H1 (cell line): ENCODE measurements at regions not wholly inside any gene's neighbourhood (a gene's known extent, or its start where the extent isn't known, plus 50 kb on each side); places are given as distances from the start of the nearest gene placed in this dataset.

ENCODE experiments used
- CTCF ChIA-PET: fragments of 300-600 bp; sonication (Branson Sonifier 250); formaldehyde crosslinking; loops from one replicate; lab custom pipeline; 2021; ENCODE audit not compliant: partially characterized antibody; lab: Charles Lee
- POLR2A ChIA-PET: fragments of 300-600 bp; sonication (Branson Sonifier 250); formaldehyde crosslinking; loops from one replicate; lab custom pipeline; 2021; ENCODE audit warnings: inconsistent platforms; ENCODE audit not compliant: partially characterized antibody; lab: Charles Lee
- DNase-seq, 2 experiments: peaks; one replicate each; pipeline versions ENCODE4 v3.0.0 to v3.0.0-alpha.2; 2010 to 2022; ENCODE audit warnings: low spot score in 2 of 2, low read depth in 1 of 2, mixed read lengths in 1 of 2
- FAIRE-seq: peaks from 2 replicates; lab custom pipeline; 2011; peaks lifted over from hg19 to GRCh38; lab: Jason Lieb, UNC
- H2AFZ ChIP-seq: 2 replicates; pipeline ENCODE4 v1.8.1; 2012; ENCODE audit warnings: low read length, inconsistent platforms
- H2AK5ac ChIP-seq: 2 replicates; pipeline ENCODE4 v1.6.1; 2013; ENCODE audit warnings: low read depth, low read length
- H2BK120ac ChIP-seq: replicated peaks from 2 replicates; pipeline ENCODE3; 2013; ENCODE audit warnings: low read depth, low read length, inconsistent platforms
- H2BK12ac ChIP-seq: 2 replicates; pipeline ENCODE4 v1.6.1; 2013; ENCODE audit warnings: low read depth, low read length
- H2BK15ac ChIP-seq: 2 replicates; pipeline ENCODE4 v1.6.1; 2013; ENCODE audit warnings: low read length
- H2BK20ac ChIP-seq: 2 replicates; pipeline ENCODE4 v1.6.1; 2013; ENCODE audit warnings: low read length
- H2BK5ac ChIP-seq: 2 replicates; pipeline ENCODE4 v1.6.1; 2013; ENCODE audit warnings: low read depth, low read length
- H3K14ac ChIP-seq: 2 replicates; pipeline ENCODE4 v1.6.1; 2013; ENCODE audit warnings: inconsistent platforms; ENCODE audit not compliant: insufficient read length
- H3K18ac ChIP-seq: 2 replicates; pipeline ENCODE4 v1.6.1; 2013; ENCODE audit warnings: low read length; ENCODE audit errors: extremely low read depth
- H3K23ac ChIP-seq: 2 replicates; pipeline ENCODE4 v1.6.1; 2013; ENCODE audit warnings: inconsistent platforms; ENCODE audit not compliant: insufficient read length
- H3K23me2 ChIP-seq: 2 replicates; pipeline ENCODE4 v1.6.1; 2013; ENCODE audit warnings: low read depth, low read length
- H3K27ac ChIP-seq: 2 replicates; pipeline ENCODE4 v1.6.1; 2011; ENCODE audit warnings: low read depth, low read length, inconsistent platforms
- H3K27me3 ChIP-seq, 4 experiments: replicated peaks in 1 of 4; 1 replicate in 1 of 4; 2 replicates in 3 of 4; pipeline versions ENCODE4 v1.6.1 to v1.8.1; 2011 to 2013; ENCODE audit warnings: low read length in 3 of 4, mild to moderate bottlenecking in 3 of 4, inconsistent platforms in 2 of 4, mixed read lengths in 2 of 4, moderate library complexity in 1 of 4; ENCODE audit not compliant: control insufficient read depth in 3 of 4, insufficient read depth in 3 of 4; ENCODE audit errors: extremely low read depth in 1 of 4
- H3K36me3 ChIP-seq, 4 experiments: 2 replicates each; pipeline versions ENCODE4 v1.6.1 to v1.8.1; 2011 to 2013; ENCODE audit warnings: mild to moderate bottlenecking in 4 of 4, low read length in 3 of 4, moderate library complexity in 2 of 4, control low read depth in 1 of 4, inconsistent platforms in 1 of 4; ENCODE audit not compliant: insufficient read depth in 4 of 4, control insufficient read depth in 2 of 4
- H3K4ac ChIP-seq: replicated peaks from 2 replicates; pipeline ENCODE3; 2013; ENCODE audit warnings: low read length, low read depth, mixed read lengths, inconsistent platforms; ENCODE audit not compliant: insufficient read length
- H3K4me1 ChIP-seq, 4 experiments: replicated peaks in 1 of 4; 1 replicate in 1 of 4; 2 replicates in 3 of 4; pipeline versions ENCODE4 v1.6.1 to v1.8.1; 2011 to 2013; ENCODE audit warnings: low read length in 3 of 4, inconsistent platforms in 2 of 4, mixed read lengths in 1 of 4; ENCODE audit not compliant: insufficient read depth in 4 of 4, control insufficient read depth in 3 of 4
- H3K4me2 ChIP-seq, 2 experiments: 2 replicates each; pipeline versions ENCODE4 v1.6.1 to v1.8.1; 2011 to 2013; ENCODE audit warnings: low read depth in 2 of 2, low read length in 2 of 2, control low read depth in 1 of 2, inconsistent platforms in 1 of 2, mild to moderate bottlenecking in 1 of 2; ENCODE audit not compliant: insufficient read depth in 1 of 2
- H3K4me3 ChIP-seq, 4 experiments: fragments of 200-600, 300-600 bp in 1 of 4; sonication (generic), shearing (Covaris generic), sonication (Bioruptor Twin) in 1 of 4; 2 replicates each; pipeline versions ENCODE4 v1.5.1 to v1.8.1; 2011 to 2016; ENCODE audit warnings: low read length in 4 of 4, low read depth in 3 of 4, control low read depth in 2 of 4, inconsistent platforms in 2 of 4, mild to moderate bottlenecking in 2 of 4, mixed read lengths in 1 of 4, moderate library complexity in 1 of 4; ENCODE audit not compliant: insufficient read depth in 2 of 4; ENCODE audit errors: extremely low read depth in 1 of 4
- H3K56ac ChIP-seq: replicated peaks from 2 replicates; pipeline ENCODE3; 2013; ENCODE audit warnings: low read depth, mild to moderate bottlenecking, mixed read lengths, low read length, inconsistent platforms; ENCODE audit not compliant: insufficient read length
- H3K79me1 ChIP-seq: 2 replicates; pipeline ENCODE4 v1.6.1; 2013; ENCODE audit warnings: low read depth, low read length, control low read depth
- H3K79me2 ChIP-seq, 2 experiments: 2 replicates each; pipeline versions ENCODE4 v1.6.1 to v1.8.1; 2012 to 2013; ENCODE audit warnings: low read length in 2 of 2, mild to moderate bottlenecking in 2 of 2, inconsistent platforms in 1 of 2; ENCODE audit not compliant: insufficient read depth in 2 of 2, control insufficient read depth in 1 of 2
- H3K9ac ChIP-seq, 4 experiments: replicated peaks in 1 of 4; 1 replicate in 1 of 4; 2 replicates in 3 of 4; pipeline versions ENCODE4 v1.6.1 to v1.8.1; 2011 to 2013; ENCODE audit warnings: low read depth in 3 of 4, low read length in 3 of 4, control low read depth in 2 of 4, mild to moderate bottlenecking in 2 of 4, moderate library complexity in 2 of 4, inconsistent platforms in 1 of 4; ENCODE audit errors: extremely low read depth in 1 of 4
- H3K9me3 ChIP-seq, 2 experiments: 2 replicates each; pipeline versions ENCODE4 v1.6.1 to v1.8.1; 2012 to 2013; ENCODE audit warnings: mild to moderate bottlenecking in 2 of 2, moderate library complexity in 2 of 2, control low read depth in 1 of 2, inconsistent platforms in 1 of 2, low read depth in 1 of 2, low read length in 1 of 2, mixed read lengths in 1 of 2; ENCODE audit not compliant: insufficient read depth in 2 of 2
- H4K20me1 ChIP-seq, 2 experiments: replicated peaks in 1 of 2; 2 replicates each; pipeline versions ENCODE3 to v1.8.1; 2011 to 2013; ENCODE audit warnings: inconsistent platforms in 2 of 2, low read length in 2 of 2, mild to moderate bottlenecking in 1 of 2; ENCODE audit not compliant: insufficient read depth in 2 of 2, control insufficient read depth in 1 of 2
- H4K5ac ChIP-seq: 2 replicates; pipeline ENCODE4 v1.6.1; 2013; ENCODE audit warnings: low read length, low read depth, mixed read lengths, inconsistent platforms; ENCODE audit not compliant: insufficient read length
- H4K8ac ChIP-seq: 2 replicates; pipeline ENCODE4 v1.8.0; 2013; ENCODE audit warnings: mild to moderate bottlenecking, moderate library complexity, low read length, inconsistent platforms; ENCODE audit not compliant: insufficient read depth; ENCODE audit errors: extremely low read depth
- H4K91ac ChIP-seq: replicated peaks from 2 replicates; pipeline ENCODE3; 2013; ENCODE audit warnings: low read length, mixed read lengths, inconsistent platforms; ENCODE audit not compliant: insufficient read length
- ASH2L ChIP-seq: fragments of 200-600, 300-600 bp; sonication (generic); IDR thresholded peaks from one replicate; pipeline ENCODE4 v1.7.1; 2017; ENCODE audit warnings: low read length
- CEBPB ChIP-seq: IDR thresholded peaks from 2 replicates; pipeline ENCODE4 v1.6.1; 2012; ENCODE audit warnings: low read depth, low read length
- CREB1 ChIP-seq: IDR thresholded peaks from 2 replicates; pipeline ENCODE4 v1.6.1; 2012; ENCODE audit warnings: inconsistent platforms
- PHF8 ChIP-seq: fragments of 200-600 bp; sonication (generic); conservative IDR thresholded peaks from 2 replicates; pipeline ENCODE4 v1.7.1; 2012; ENCODE audit warnings: low read depth, mild to moderate bottlenecking, inconsistent platforms, low read length, moderate library complexity
- SRF ChIP-seq: IDR thresholded peaks from 2 replicates; pipeline ENCODE4 v1.6.1; 2011; ENCODE audit warnings: mild to moderate bottlenecking, low read depth, low read length, moderate library complexity
- TAF7 ChIP-seq: optimal IDR thresholded peaks from 2 replicates; pipeline ENCODE3; 2011; ENCODE audit warnings: low read depth, mild to moderate bottlenecking, inconsistent platforms, low read length, moderate library complexity, borderline replicate concordance
- TEAD4 ChIP-seq: IDR thresholded peaks from 2 replicates; pipeline ENCODE4 v1.6.1; 2012; ENCODE audit warnings: low read depth, low read length, inconsistent platforms, mixed read lengths
- YY1 ChIP-seq: IDR thresholded peaks from 2 replicates; pipeline ENCODE4 v1.6.1; 2011; ENCODE audit warnings: low read depth, mild to moderate bottlenecking, low read length

DNA sequence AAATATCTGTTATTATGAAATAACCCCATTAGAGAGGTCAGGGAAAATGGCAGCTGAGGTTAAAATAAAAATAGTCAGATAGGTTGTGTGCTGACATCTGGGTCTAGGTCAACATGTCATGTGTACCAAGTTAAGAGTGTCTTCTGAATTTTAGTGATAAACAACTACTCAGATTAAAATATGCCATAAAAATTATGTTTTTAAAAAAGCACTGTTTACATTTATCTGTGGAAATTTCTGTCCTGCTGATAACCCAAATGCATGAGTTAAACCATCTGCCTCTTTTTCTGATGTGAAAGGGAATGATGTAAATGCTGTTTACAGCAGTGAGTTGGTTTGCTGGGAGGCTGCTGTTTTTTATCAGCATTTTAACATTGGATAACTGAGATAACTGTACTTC lies 361.2 kb upstream of the TARS1 start:
- FAIRE-seq = no peak
- no peaks in the 10 kb centered on the region for H3K79me2 ChIP-seq
- no peak for DNase-seq
- no peaks in the 10 kb centered on the region for H3K4me1 ChIP-seq
- H2BK12ac ChIP-seq = no peak overlapping the region
- H3K23ac ChIP-seq = no peak overlapping the region
- H2AK5ac ChIP-seq = no peak overlapping the region
- no peak overlapping the region for H2BK120ac ChIP-seq
- H3K14ac ChIP-seq = no peak overlapping the region
- no peak overlapping the region for H3K4me3 ChIP-seq
- H4K91ac ChIP-seq = no peak overlapping the region
- H2AFZ ChIP-seq = no peak overlapping the region
- H3K9ac ChIP-seq = no peak overlapping the region
- H3K56ac ChIP-seq = no peak overlapping the region
- no peaks in the 10 kb centered on the region for H3K23me2 ChIP-seq
- no peak overlapping the region for H4K5ac ChIP-seq
- H3K27me3 ChIP-seq = no peaks in the 10 kb centered on the region
- no peaks in the 10 kb centered on the region for H4K20me1 ChIP-seq
- H2BK20ac ChIP-seq = no peak overlapping the region
- no peak overlapping the region for H2BK5ac ChIP-seq
- no peak overlapping the region for H3K27ac ChIP-seq
- no peak for TF ChIP-seq ASH2L
- TF ChIP-seq YY1 = no peak
- TF ChIP-seq TAF7 = no peak
- no peak for TF ChIP-seq TEAD4
- TF ChIP-seq CEBPB = no peak
- no peak for TF ChIP-seq SRF
- no peak for TF ChIP-seq PHF8
- no peak for TF ChIP-seq CREB1
- POLR2A ChIA-PET = interaction anchor here (0.7 kb wide), 1 partner anchor 644 kb away, joined by 3 read pairs; no protein-coding TSS in a partner anchor
- H3K79me1 ChIP-seq = no peaks in the 10 kb centered on the region
- H4K8ac ChIP-seq = no peak overlapping the region
- H3K36me3 ChIP-seq = peaks cover 0 to 3% (median 0%) of the 10 kb centered on the region in 4 experiments; a peak in 1 of 8 replicates
- no peak overlapping the region for H3K4me2 ChIP-seq
- 0 out of 4 replicates have a peak, but pooled peaks cover 0 to 9% of the 10 kb centered on the region in 2 experiments for H3K9me3 ChIP-seq
- no peak overlapping the region for H3K4ac ChIP-seq
- CTCF ChIA-PET = interaction anchor here (0.7 kb wide), 2 partner anchors 14 to 289 kb away, joined by 3 to 4 read pairs; no protein-coding TSS in a partner anchor
- H3K18ac ChIP-seq = no peak overlapping the region
- no peak overlapping the region for H2BK15ac ChIP-seq
